HL-60 (cell line): ENCODE measurements at regions not wholly inside any gene's neighbourhood (a gene's known extent, or its start where the extent isn't known, plus 50 kb on each side); places are given as distances from the start of the nearest gene placed in this dataset.

ENCODE experiments used
- DNase-seq, 2 experiments: peaks; one replicate each; pipeline ENCODE4 v3.0.0-alpha.2; 2010 to 2020; ENCODE audit warnings: low read depth in 1 of 2, low spot score in 1 of 2
- H3K27ac ChIP-seq: fragments of 250-450 bp; sonication (Bioruptor Pico); replicated peaks from 2 replicates; pipeline ENCODE4 v1.5.1; 2020; ENCODE audit warnings: mild to moderate bottlenecking, moderate library complexity
- H3K27me3 ChIP-seq: fragments of 250-450 bp; sonication (Bioruptor Pico); 2 replicates; pipeline ENCODE4 v1.5.1; 2021; ENCODE audit warnings: mild to moderate bottlenecking, moderate library complexity; ENCODE audit not compliant: insufficient read depth, poor library complexity, severe bottlenecking
- H3K4me3 ChIP-seq: replicated peaks from 2 replicates; pipeline ENCODE4 v1.5.1; 2011; ENCODE audit warnings: mild to moderate bottlenecking, control low read depth, low read length; ENCODE audit not compliant: insufficient read depth
- CTCF ChIP-seq: IDR thresholded peaks from one replicate; pipeline ENCODE4 v1.5.1; 2011; ENCODE audit warnings: low read length, control low read depth, inconsistent platforms; ENCODE audit not compliant: insufficient read depth
- GABPA ChIP-seq: IDR thresholded peaks from 2 replicates; pipeline ENCODE4 v1.6.1; 2012; ENCODE audit warnings: low read depth
- POLR2AphosphoS5 ChIP-seq: IDR thresholded peaks from 2 replicates; pipeline ENCODE4 v1.6.1; 2012; ENCODE audit warnings: low read depth
- REST ChIP-seq: IDR thresholded peaks from 2 replicates; pipeline ENCODE4 v1.6.1; 2012; ENCODE audit warnings: low read depth; ENCODE audit not compliant: insufficient replicate concordance
- SPI1 ChIP-seq: IDR thresholded peaks from 2 replicates; pipeline ENCODE4 v1.6.1; 2012; ENCODE audit warnings: low read depth, mild to moderate bottlenecking, borderline replicate concordance

- no peak overlapping the region for H3K4me3 ChIP-seq
- DNase-seq, result no peak
- no peaks in the 10 kb centered on the region for H3K27me3 ChIP-seq
- H3K27ac ChIP-seq, result no peak overlapping the region
- no peak for TF ChIP-seq SPI1
- TF ChIP-seq CTCF, result no peak
- TF ChIP-seq REST, result no peak
- no peak for TF ChIP-seq GABPA
- TF ChIP-seq POLR2AphosphoS5, result no peak
Measured at GRCh38 chr2:7646024-7646423, 728.8 kb downstream of the RNF144A start.

- no peak for DNase-seq
- TF ChIP-seq CTCF, result no peak
- no peak for TF ChIP-seq SPI1
- H3K27me3 ChIP-seq, result no peaks in the 10 kb centered on the region
- H3K27ac ChIP-seq, result no peak overlapping the region
- H3K4me3 ChIP-seq, result no peak overlapping the region
Measured at GRCh38 chr2:7646661-7647060, 729.4 kb downstream of the RNF144A start.

- H3K27me3 ChIP-seq, result no peaks in the 10 kb centered on the region
- H3K4me3 ChIP-seq, result no peak overlapping the region
- no peak for TF ChIP-seq POLR2AphosphoS5
- TF ChIP-seq GABPA, result no peak
- no peak for TF ChIP-seq SPI1
- no peak for TF ChIP-seq REST
- no peak for TF ChIP-seq CTCF
- no peak overlapping the region for H3K27ac ChIP-seq
- DNase-seq, result no peak
Measured at GRCh38 chr2:7648221-7648795, 731.1 kb downstream of the RNF144A start.

GRCh38 chr2:7649461-7650228 lies 732.4 kb downstream of the RNF144A start:
- H3K27me3 ChIP-seq, result no peaks in the 10 kb centered on the region
- TF ChIP-seq GABPA (no peak), POLR2AphosphoS5 (no peak), REST (no peak), CTCF (no peak), SPI1 (no peak)
- no peak overlapping the region for H3K4me3 ChIP-seq
- H3K27ac ChIP-seq, result no peak overlapping the region
- DNase-seq, result no peak
